Activated naive CD8-positive, alpha-beta T cell (primary cell): ENCODE measurements at regions not wholly inside any gene's neighbourhood (a gene's known extent, or its start where the extent isn't known, plus 50 kb on each side); places are given as distances from the start of the nearest gene placed in this dataset.

Experiments used
- H3K27ac Mint-ChIP-seq: one replicate; pipeline ENCODE4 v1.8.0; 2021; ENCODE audit warnings: mixed read lengths
- H3K27me3 Mint-ChIP-seq: one replicate; pipeline ENCODE4 v1.8.0; 2021; ENCODE audit warnings: mixed read lengths
- H3K36me3 Mint-ChIP-seq: one replicate; pipeline ENCODE4 v1.8.0; 2021; ENCODE audit warnings: mixed read lengths
- H3K4me1 Mint-ChIP-seq: one replicate; pipeline ENCODE4 v1.8.0; 2021; ENCODE audit warnings: low read depth, mixed read lengths
- H3K4me3 Mint-ChIP-seq: one replicate; pipeline ENCODE4 v1.8.0; 2021; ENCODE audit warnings: mild to moderate bottlenecking, mixed read lengths
- H3K9me3 Mint-ChIP-seq: one replicate; pipeline ENCODE4 v1.8.0; 2021; ENCODE audit warnings: low read depth, mixed read lengths

- Mint-ChIP-seq H3K36me3 (no peaks in the 10 kb centered on the region), H3K27me3 (no peaks in the 10 kb centered on the region), H3K4me1 (peaks cover 18% of the 10 kb centered on the region), H3K4me3 (no peak overlapping the region), H3K27ac (no peak overlapping the region), H3K9me3 (no peaks in the 10 kb centered on the region)
Observed at GRCh38 chr3:72313308-72313707, 528.4 kb upstream of the PROK2 start.

- H3K4me3 Mint-ChIP-seq = no peak overlapping the region
Observed at GRCh38 chr3:72312339-72312738, 527.4 kb upstream of the PROK2 start.

GRCh38 chr3:72311425-72311824, 526.5 kb upstream of the PROK2 start:
- Mint-ChIP-seq H3K36me3 (no peaks in the 10 kb centered on the region), H3K4me1 (peaks cover 18% of the 10 kb centered on the region), H3K9me3 (no peaks in the 10 kb centered on the region), H3K27ac (no peak overlapping the region), H3K27me3 (no peaks in the 10 kb centered on the region), H3K4me3 (no peak overlapping the region)

More at GRCh38 chr3:72312339-72312738, 527.4 kb upstream of the PROK2 start:
- Mint-ChIP-seq H3K36me3 (no peaks in the 10 kb centered on the region), H3K27me3 (no peaks in the 10 kb centered on the region), H3K9me3 (no peaks in the 10 kb centered on the region), H3K27ac (no peak overlapping the region), H3K4me1 (peaks cover 18% of the 10 kb centered on the region)

- no peaks in the 10 kb centered on the region for H3K9me3 Mint-ChIP-seq
- H3K27ac Mint-ChIP-seq = peak overlapping the region; percentile 75
- peak overlapping the region; percentile 49 for H3K4me3 Mint-ChIP-seq
- H3K27me3 Mint-ChIP-seq = no peaks in the 10 kb centered on the region
- no peaks in the 10 kb centered on the region for H3K36me3 Mint-ChIP-seq
- H3K4me1 Mint-ChIP-seq = peaks cover 18% of the 10 kb centered on the region
Observed at GRCh38 chr3:72310419-72311380, 525.8 kb upstream of the PROK2 start.

GRCh38 chr3:72309661-72310418, 524.9 kb upstream of the PROK2 start:
- Mint-ChIP-seq H3K4me1 (peaks cover 18% of the 10 kb centered on the region), H3K36me3 (no peaks in the 10 kb centered on the region), H3K9me3 (no peaks in the 10 kb centered on the region), H3K4me3 (no peak overlapping the region), H3K27me3 (no peaks in the 10 kb centered on the region), H3K27ac (peak overlapping the region; percentile 30)

- no peaks in the 10 kb centered on the region for H3K36me3 Mint-ChIP-seq
- H3K27me3 Mint-ChIP-seq = no peaks in the 10 kb centered on the region
- no peak overlapping the region for H3K27ac Mint-ChIP-seq
- H3K4me3 Mint-ChIP-seq = no peak overlapping the region
- H3K9me3 Mint-ChIP-seq = no peaks in the 10 kb centered on the region
- peaks cover 18% of the 10 kb centered on the region for H3K4me1 Mint-ChIP-seq
Observed at GRCh38 chr3:72308641-72309040, 523.7 kb upstream of the PROK2 start.

GRCh38 chr3:72307438-72308115, 522.6 kb upstream of the PROK2 start:
- Mint-ChIP-seq H3K36me3 (no peaks in the 10 kb centered on the region), H3K4me1 (peaks cover 18% of the 10 kb centered on the region), H3K27ac (no peak overlapping the region), H3K4me3 (no peak overlapping the region), H3K9me3 (no peaks in the 10 kb centered on the region), H3K27me3 (no peaks in the 10 kb centered on the region)

GRCh38 chr3:72306800-72307341, 521.9 kb upstream of the PROK2 start:
- H3K4me3 Mint-ChIP-seq = no peak overlapping the region
- H3K4me1 Mint-ChIP-seq = peaks cover 18% of the 10 kb centered on the region
- H3K27ac Mint-ChIP-seq = no peak overlapping the region
- H3K9me3 Mint-ChIP-seq = no peaks in the 10 kb centered on the region
- no peaks in the 10 kb centered on the region for H3K27me3 Mint-ChIP-seq
- no peaks in the 10 kb centered on the region for H3K36me3 Mint-ChIP-seq

- Mint-ChIP-seq H3K27me3 (no peaks in the 10 kb centered on the region), H3K9me3 (no peaks in the 10 kb centered on the region), H3K4me3 (no peak overlapping the region), H3K27ac (no peak overlapping the region), H3K36me3 (no peaks in the 10 kb centered on the region), H3K4me1 (no peaks in the 10 kb centered on the region)
Observed at GRCh38 chr3:72303926-72304325, 519.0 kb upstream of the PROK2 start.

GRCh38 chr3:72301779-72302178, 516.8 kb upstream of the PROK2 start:
- Mint-ChIP-seq H3K36me3 (no peaks in the 10 kb centered on the region), H3K4me1 (no peaks in the 10 kb centered on the region), H3K27ac (no peak overlapping the region), H3K9me3 (no peaks in the 10 kb centered on the region), H3K4me3 (no peak overlapping the region), H3K27me3 (no peaks in the 10 kb centered on the region)

GRCh38 chr3:72300621-72301020, 515.7 kb upstream of the PROK2 start:
- H3K4me3 Mint-ChIP-seq = no peak overlapping the region
- H3K9me3 Mint-ChIP-seq = no peaks in the 10 kb centered on the region
- H3K36me3 Mint-ChIP-seq = no peaks in the 10 kb centered on the region
- no peak overlapping the region for H3K27ac Mint-ChIP-seq
- no peaks in the 10 kb centered on the region for H3K4me1 Mint-ChIP-seq
- no peaks in the 10 kb centered on the region for H3K27me3 Mint-ChIP-seq

GRCh38 chr3:72299823-72300222, 514.9 kb upstream of the PROK2 start:
- H3K4me3 Mint-ChIP-seq = no peak overlapping the region
- no peaks in the 10 kb centered on the region for H3K36me3 Mint-ChIP-seq
- H3K9me3 Mint-ChIP-seq = no peaks in the 10 kb centered on the region
- H3K4me1 Mint-ChIP-seq = no peaks in the 10 kb centered on the region
- no peaks in the 10 kb centered on the region for H3K27me3 Mint-ChIP-seq
- no peak overlapping the region for H3K27ac Mint-ChIP-seq

GRCh38 chr3:72299321-72299802, 514.4 kb upstream of the PROK2 start:
- Mint-ChIP-seq H3K4me1 (no peaks in the 10 kb centered on the region), H3K4me3 (no peak overlapping the region), H3K27me3 (no peaks in the 10 kb centered on the region), H3K36me3 (no peaks in the 10 kb centered on the region), H3K27ac (no peak overlapping the region), H3K9me3 (no peaks in the 10 kb centered on the region)

GRCh38 chr3:72298201-72299152, 513.5 kb upstream of the PROK2 start:
- Mint-ChIP-seq H3K27ac (no peak overlapping the region), H3K36me3 (no peaks in the 10 kb centered on the region), H3K9me3 (no peaks in the 10 kb centered on the region), H3K27me3 (no peaks in the 10 kb centered on the region), H3K4me1 (no peaks in the 10 kb centered on the region), H3K4me3 (no peak overlapping the region)
